ENCODE measurements at regions not wholly inside any gene's neighbourhood (a gene's known extent, or its start where the extent isn't known, plus 50 kb on each side); places are given as distances from the start of the nearest gene placed in this dataset.

- TF ChIP-seq, protein P1, sequence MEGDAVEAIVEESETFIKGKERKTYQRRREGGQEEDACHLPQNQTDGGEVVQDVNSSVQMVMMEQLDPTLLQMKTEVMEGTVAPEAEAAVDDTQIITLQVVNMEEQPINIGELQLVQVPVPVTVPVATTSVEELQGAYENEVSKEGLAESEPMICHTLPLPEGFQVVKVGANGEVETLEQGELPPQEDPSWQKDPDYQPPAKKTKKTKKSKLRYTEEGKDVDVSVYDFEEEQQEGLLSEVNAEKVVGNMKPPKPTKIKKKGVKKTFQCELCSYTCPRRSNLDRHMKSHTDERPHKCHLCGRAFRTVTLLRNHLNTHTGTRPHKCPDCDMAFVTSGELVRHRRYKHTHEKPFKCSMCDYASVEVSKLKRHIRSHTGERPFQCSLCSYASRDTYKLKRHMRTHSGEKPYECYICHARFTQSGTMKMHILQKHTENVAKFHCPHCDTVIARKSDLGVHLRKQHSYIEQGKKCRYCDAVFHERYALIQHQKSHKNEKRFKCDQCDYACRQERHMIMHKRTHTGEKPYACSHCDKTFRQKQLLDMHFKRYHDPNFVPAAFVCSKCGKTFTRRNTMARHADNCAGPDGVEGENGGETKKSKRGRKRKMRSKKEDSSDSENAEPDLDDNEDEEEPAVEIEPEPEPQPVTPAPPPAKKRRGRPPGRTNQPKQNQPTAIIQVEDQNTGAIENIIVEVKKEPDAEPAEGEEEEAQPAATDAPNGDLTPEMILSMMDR (IDR thresholded peaks at IDR 0.05; ENCODE audit: insufficient read depth, low read length) = no peak
- TF ChIP-seq, protein P2, sequence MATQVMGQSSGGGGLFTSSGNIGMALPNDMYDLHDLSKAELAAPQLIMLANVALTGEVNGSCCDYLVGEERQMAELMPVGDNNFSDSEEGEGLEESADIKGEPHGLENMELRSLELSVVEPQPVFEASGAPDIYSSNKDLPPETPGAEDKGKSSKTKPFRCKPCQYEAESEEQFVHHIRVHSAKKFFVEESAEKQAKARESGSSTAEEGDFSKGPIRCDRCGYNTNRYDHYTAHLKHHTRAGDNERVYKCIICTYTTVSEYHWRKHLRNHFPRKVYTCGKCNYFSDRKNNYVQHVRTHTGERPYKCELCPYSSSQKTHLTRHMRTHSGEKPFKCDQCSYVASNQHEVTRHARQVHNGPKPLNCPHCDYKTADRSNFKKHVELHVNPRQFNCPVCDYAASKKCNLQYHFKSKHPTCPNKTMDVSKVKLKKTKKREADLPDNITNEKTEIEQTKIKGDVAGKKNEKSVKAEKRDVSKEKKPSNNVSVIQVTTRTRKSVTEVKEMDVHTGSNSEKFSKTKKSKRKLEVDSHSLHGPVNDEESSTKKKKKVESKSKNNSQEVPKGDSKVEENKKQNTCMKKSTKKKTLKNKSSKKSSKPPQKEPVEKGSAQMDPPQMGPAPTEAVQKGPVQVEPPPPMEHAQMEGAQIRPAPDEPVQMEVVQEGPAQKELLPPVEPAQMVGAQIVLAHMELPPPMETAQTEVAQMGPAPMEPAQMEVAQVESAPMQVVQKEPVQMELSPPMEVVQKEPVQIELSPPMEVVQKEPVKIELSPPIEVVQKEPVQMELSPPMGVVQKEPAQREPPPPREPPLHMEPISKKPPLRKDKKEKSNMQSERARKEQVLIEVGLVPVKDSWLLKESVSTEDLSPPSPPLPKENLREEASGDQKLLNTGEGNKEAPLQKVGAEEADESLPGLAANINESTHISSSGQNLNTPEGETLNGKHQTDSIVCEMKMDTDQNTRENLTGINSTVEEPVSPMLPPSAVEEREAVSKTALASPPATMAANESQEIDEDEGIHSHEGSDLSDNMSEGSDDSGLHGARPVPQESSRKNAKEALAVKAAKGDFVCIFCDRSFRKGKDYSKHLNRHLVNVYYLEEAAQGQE (IDR thresholded peaks at IDR 0.05; ENCODE audit: insufficient replicate concordance, low read depth) = no peak
- no peak for TF ChIP-seq POLR2AphosphoS5 (IDR thresholded peaks at IDR 0.05; ENCODE audit: low read depth)
Observed at GRCh38 chr3:186477033-186477432, 67.1 kb downstream of the CRYGS start.

Data from HL-60 (cell line).